Gastroesophageal sphincter (tissue), 3 donors: ENCODE measurements at regions not wholly inside any gene's neighbourhood (a gene's known extent, or its start where the extent isn't known, plus 50 kb on each side); places are given as distances from the start of the nearest gene placed in this dataset.

ENCODE experiments used
- POLR2AphosphoS5 ChIP-seq: sonication (generic); formaldehyde crosslinking; IDR thresholded peaks from one replicate; pipeline ENCODE4 v1.6.1; 2017; ENCODE audit warnings: antibody characterized with exemption
- TF ChIP-seq, protein P1 (sequence below), 4 experiments: fragments of 200-600 bp in 2 of 4; fragments of 450-650 bp in 2 of 4; sonication (generic) in 1 of 4; IDR thresholded peaks; one replicate each; pipeline ENCODE4 v1.5.1; 2017 to 2019; ENCODE audit warnings: antibody characterized with exemption in 4 of 4, mild to moderate bottlenecking in 2 of 4, moderate library complexity in 2 of 4

DNA sequence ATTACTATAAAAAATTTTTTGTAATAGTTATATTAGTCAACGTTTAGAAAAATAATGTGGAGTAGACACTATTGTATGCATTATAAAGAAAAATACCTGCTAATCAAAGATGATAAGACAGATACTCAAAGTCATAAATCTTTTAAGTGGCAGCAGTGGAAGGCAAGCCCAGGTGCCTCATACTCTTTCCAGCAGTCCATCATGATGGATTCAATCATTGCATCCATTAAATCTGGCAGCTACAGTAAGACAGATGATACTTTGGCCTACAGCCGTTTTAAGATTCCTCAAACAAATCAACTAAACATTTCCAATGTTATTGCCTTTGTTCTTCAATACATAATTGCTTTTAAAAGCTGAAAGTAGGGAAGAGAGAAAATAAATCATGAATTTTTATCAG lies 1392.9 kb upstream of the NUDT12 start:
- no peak for TF ChIP-seq POLR2AphosphoS5
- TF ChIP-seq, protein P1, sequence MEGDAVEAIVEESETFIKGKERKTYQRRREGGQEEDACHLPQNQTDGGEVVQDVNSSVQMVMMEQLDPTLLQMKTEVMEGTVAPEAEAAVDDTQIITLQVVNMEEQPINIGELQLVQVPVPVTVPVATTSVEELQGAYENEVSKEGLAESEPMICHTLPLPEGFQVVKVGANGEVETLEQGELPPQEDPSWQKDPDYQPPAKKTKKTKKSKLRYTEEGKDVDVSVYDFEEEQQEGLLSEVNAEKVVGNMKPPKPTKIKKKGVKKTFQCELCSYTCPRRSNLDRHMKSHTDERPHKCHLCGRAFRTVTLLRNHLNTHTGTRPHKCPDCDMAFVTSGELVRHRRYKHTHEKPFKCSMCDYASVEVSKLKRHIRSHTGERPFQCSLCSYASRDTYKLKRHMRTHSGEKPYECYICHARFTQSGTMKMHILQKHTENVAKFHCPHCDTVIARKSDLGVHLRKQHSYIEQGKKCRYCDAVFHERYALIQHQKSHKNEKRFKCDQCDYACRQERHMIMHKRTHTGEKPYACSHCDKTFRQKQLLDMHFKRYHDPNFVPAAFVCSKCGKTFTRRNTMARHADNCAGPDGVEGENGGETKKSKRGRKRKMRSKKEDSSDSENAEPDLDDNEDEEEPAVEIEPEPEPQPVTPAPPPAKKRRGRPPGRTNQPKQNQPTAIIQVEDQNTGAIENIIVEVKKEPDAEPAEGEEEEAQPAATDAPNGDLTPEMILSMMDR (IDR thresholded peaks at IDR 0.05) = no peak
